ENCODE measurements at regions not wholly inside any gene's neighbourhood (a gene's known extent, or its start where the extent isn't known, plus 50 kb on each side); places are given as distances from the start of the nearest gene placed in this dataset.

GRCh38 chr2:211132046-211132445 is 575.6 kb downstream of the CPS1 start:
- TF ChIP-seq CTCF (IDR thresholded peaks at IDR 0.05): no peak
- Histone ChIP-seq H3K36me3 (ENCODE audit: control insufficient read depth, insufficient read depth, low read length) (no peaks in the 10 kb centered on the region), H3K27ac (ENCODE audit: low read length) (no peak overlapping the region), H3K4me3 (ENCODE audit: low read length) (no peak overlapping the region), H3K4me1 (ENCODE audit: control insufficient read depth, insufficient read depth, low read length) (no peaks in the 10 kb centered on the region), H3K27me3 (ENCODE audit: control insufficient read depth, insufficient read depth, low read length) (no peaks in the 10 kb centered on the region), H3K9me3 (ENCODE audit: control insufficient read depth, insufficient read depth, low read length) (no peaks in the 10 kb centered on the region)
- Mint-ChIP-seq H3K9me3 (peaks cover 4 to 6% of the 10 kb centered on the region in 2 donors), H3K36me3 (no peaks in the 10 kb centered on the region), H3K4me1 (no peaks in the 10 kb centered on the region), H3K27me3 (ENCODE audit: low read depth in 2 of 2) (no peaks in the 10 kb centered on the region), H3K27ac (no peak overlapping the region), H3K4me3 (no peak overlapping the region)
- 78% methylated on average over 2 of the region's 2 CpGs for WGBS (ENCODE audit: insufficient coverage)
- intact Hi-C loops (cut with micrococcal nuclease): no loop called here
- ATAC-seq: no peak
- no peak for DNase-seq

- WGBS (ENCODE audit: insufficient coverage): 89% methylated on average over 1 of the region's 2 CpGs
- no peak overlapping the region for H3K27ac ChIP-seq (ENCODE audit: low read length)
- Mint-ChIP-seq H3K9me3 (peaks cover 4 to 6% of the 10 kb centered on the region in 2 donors), H3K4me3 (no peak overlapping the region), H3K27me3 (ENCODE audit: low read depth in 2 of 2) (no peaks in the 10 kb centered on the region), H3K36me3 (no peaks in the 10 kb centered on the region), H3K27ac (no peak overlapping the region), H3K4me1 (no peaks in the 10 kb centered on the region)
- H3K4me1 ChIP-seq (ENCODE audit: control insufficient read depth, insufficient read depth, low read length): no peaks in the 10 kb centered on the region
- no peaks in the 10 kb centered on the region for H3K9me3 ChIP-seq (ENCODE audit: control insufficient read depth, insufficient read depth, low read length)
- no peaks in the 10 kb centered on the region for H3K27me3 ChIP-seq (ENCODE audit: control insufficient read depth, insufficient read depth, low read length)
- ATAC-seq (no peak), DNase-seq (no peak)
- intact Hi-C loops (cut with micrococcal nuclease): no loop called here
- no peak for TF ChIP-seq CTCF (IDR thresholded peaks at IDR 0.05)
- H3K4me3 ChIP-seq (ENCODE audit: low read length): no peak overlapping the region
- H3K36me3 ChIP-seq (ENCODE audit: control insufficient read depth, insufficient read depth, low read length): no peaks in the 10 kb centered on the region
Measured at GRCh38 chr2:211132573-211132972, 576.2 kb downstream of the CPS1 start.

GRCh38 chr2:211133766-211134165 is 577.4 kb downstream of the CPS1 start:
- Mint-ChIP-seq H3K4me1 (no peaks in the 10 kb centered on the region), H3K36me3 (no peaks in the 10 kb centered on the region), H3K4me3 (no peak overlapping the region), H3K27ac (no peak overlapping the region), H3K27me3 (ENCODE audit: low read depth in 2 of 2) (no peaks in the 10 kb centered on the region), H3K9me3 (peaks cover 6 to 9% of the 10 kb centered on the region in 2 donors)
- Histone ChIP-seq H3K27me3 (ENCODE audit: control insufficient read depth, insufficient read depth, low read length) (no peaks in the 10 kb centered on the region), H3K9me3 (ENCODE audit: control insufficient read depth, insufficient read depth, low read length) (no peaks in the 10 kb centered on the region), H3K27ac (ENCODE audit: low read length) (no peak overlapping the region), H3K4me3 (ENCODE audit: low read length) (no peak overlapping the region), H3K36me3 (ENCODE audit: control insufficient read depth, insufficient read depth, low read length) (no peaks in the 10 kb centered on the region), H3K4me1 (ENCODE audit: control insufficient read depth, insufficient read depth, low read length) (no peaks in the 10 kb centered on the region)
- TF ChIP-seq CTCF (IDR thresholded peaks at IDR 0.05): no peak
- WGBS (ENCODE audit: insufficient coverage): no CpG with 5 or more reads among the region's 1 CpG
- DNase-seq (no peak), ATAC-seq (no peak)
- intact Hi-C loops (cut with micrococcal nuclease): no loop called here

- Histone ChIP-seq H3K4me3 (ENCODE audit: low read length) (no peak overlapping the region), H3K36me3 (ENCODE audit: control insufficient read depth, insufficient read depth, low read length) (no peaks in the 10 kb centered on the region), H3K9me3 (ENCODE audit: control insufficient read depth, insufficient read depth, low read length) (no peaks in the 10 kb centered on the region), H3K4me1 (ENCODE audit: control insufficient read depth, insufficient read depth, low read length) (no peaks in the 10 kb centered on the region), H3K27me3 (ENCODE audit: control insufficient read depth, insufficient read depth, low read length) (no peaks in the 10 kb centered on the region), H3K27ac (ENCODE audit: low read length) (no peak overlapping the region)
- H3K27ac Mint-ChIP-seq: no peak overlapping the region
- no peaks in the 10 kb centered on the region for H3K27me3 Mint-ChIP-seq (ENCODE audit: low read depth in 2 of 2)
- H3K4me1 Mint-ChIP-seq: no peaks in the 10 kb centered on the region
- no peak for TF ChIP-seq CTCF (IDR thresholded peaks at IDR 0.05)
- intact Hi-C loops (cut with micrococcal nuclease): no loop called here
- DNase-seq (no peak), ATAC-seq (no peak)
- peaks cover 10 to 12% of the 10 kb centered on the region in 2 donors for H3K9me3 Mint-ChIP-seq
- H3K4me3 Mint-ChIP-seq: no peak overlapping the region
- WGBS (ENCODE audit: insufficient coverage): 87% methylated on average over 5 of the region's 5 CpGs
- no peaks in the 10 kb centered on the region for H3K36me3 Mint-ChIP-seq
Measured at GRCh38 chr2:211138551-211138950, 582.2 kb downstream of the CPS1 start.
